HepG2 (cell line): ENCODE measurements at regions not wholly inside any gene's neighbourhood (a gene's known extent, or its start where the extent isn't known, plus 50 kb on each side); places are given as distances from the start of the nearest gene placed in this dataset.

Experiments used
- ATAC-seq: fragments of 200-7000 bp; cut with Tn5 transposase; 3 replicates; pipeline ENCODE4 v1.9.1; 2020; ENCODE audit warnings: mild to moderate bottlenecking, moderate library complexity
- BruUV-seq: library from RNA; stranded (reverse); fragments of 400-500 nt; replicated peaks from 2 replicates; lab custom pipeline; 2021; lab: Mats Ljungman, UMichigan
- CTCF ChIA-PET: fragments of 300-600 bp; formaldehyde crosslinking; extraction: SDS; loops from one replicate; lab custom pipeline; 2021; ENCODE audit warnings: low total read pairs, inconsistent platforms, low intra/inter-chr PET ratio; lab: Yijun Ruan, JAX
- POLR2A ChIA-PET: fragments of 350-600 bp; sonication (Branson Sonifier 250); formaldehyde crosslinking; loops from one replicate; lab custom pipeline; 2020; ENCODE audit warnings: antibody characterized with exemption, inconsistent platforms; lab: Yijun Ruan, JAX
- DNase-seq: peaks from one replicate; pipeline ENCODE4 v3.0.0-alpha.2; 2015; ENCODE audit warnings: low spot score
- FAIRE-seq: peaks from 3 replicates; lab custom pipeline; 2011; peaks lifted over from hg19 to GRCh38; lab: Jason Lieb, UNC
- H2AFZ ChIP-seq: one replicate; pipeline ENCODE4 v1.6.1; 2011; ENCODE audit warnings: low read length, inconsistent platforms
- H3K27ac ChIP-seq: fragments of 300-600 bp; 3 replicates; pipeline ENCODE4 v1.8.0; 2011; ENCODE audit warnings: mixed run types, mild to moderate bottlenecking, mixed read lengths, low read length, inconsistent platforms; ENCODE audit not compliant: insufficient read depth; ENCODE audit errors: extremely low read length
- H3K27me3 ChIP-seq, 2 experiments: fragments of 200-600 bp in 1 of 2; 2 replicates in 1 of 2; 3 replicates in 1 of 2; pipeline versions ENCODE4 v1.6.0 to v1.8.0; 2011; ENCODE audit warnings: low read length in 2 of 2, mild to moderate bottlenecking in 2 of 2, moderate library complexity in 2 of 2, inconsistent platforms in 1 of 2; ENCODE audit not compliant: insufficient read depth in 2 of 2, control insufficient read depth in 1 of 2
- H3K36me3 ChIP-seq, 2 experiments: fragments of 200-600 bp in 1 of 2; replicated peaks in 1 of 2; 2 replicates in 1 of 2; 3 replicates in 1 of 2; pipeline versions ENCODE4 v1.5.1 to v1.8.0; 2011; ENCODE audit warnings: low read length in 2 of 2, inconsistent platforms in 1 of 2; ENCODE audit not compliant: insufficient read depth in 2 of 2, control insufficient read depth in 1 of 2
- H3K4me1 ChIP-seq: 2 replicates; pipeline ENCODE4 v1.5.1; 2012; ENCODE audit warnings: low read length, inconsistent platforms; ENCODE audit not compliant: insufficient read depth
- H3K4me2 ChIP-seq: 2 replicates; pipeline ENCODE4 v1.6.0; 2011; ENCODE audit warnings: low read depth, low read length, inconsistent platforms
- H3K4me3 ChIP-seq, 3 experiments: fragments of 200-600 bp in 1 of 3; sonication (generic), shearing (Covaris generic) in 1 of 3; replicated peaks in 1 of 3; 2 replicates each; pipeline ENCODE4 v1.5.1; 2011 to 2016; ENCODE audit warnings: low read length in 3 of 3, inconsistent platforms in 2 of 3, low read depth in 2 of 3, mild to moderate bottlenecking in 2 of 3, control low read depth in 1 of 3, mixed read lengths in 1 of 3; ENCODE audit not compliant: insufficient read depth in 1 of 3
- H3K79me2 ChIP-seq: one replicate; pipeline ENCODE4 v1.6.1; 2011; ENCODE audit warnings: low read length, inconsistent platforms; ENCODE audit not compliant: insufficient read depth
- H3K9ac ChIP-seq: 2 replicates; pipeline ENCODE4 v1.6.0; 2011; ENCODE audit warnings: mild to moderate bottlenecking, low read depth, low read length, inconsistent platforms; ENCODE audit not compliant: insufficient read depth
- H3K9me3 ChIP-seq: 2 replicates; pipeline ENCODE4 v1.5.1; 2012; ENCODE audit warnings: mild to moderate bottlenecking, low read length
- H4K20me1 ChIP-seq: 2 replicates; pipeline ENCODE4 v1.6.0; 2011; ENCODE audit warnings: inconsistent platforms, mild to moderate bottlenecking, low read length, moderate library complexity; ENCODE audit not compliant: insufficient read depth
- DRAP1 ChIP-seq: IDR thresholded peaks from 2 replicates; pipeline ENCODE4 v1.6.1; 2016; ENCODE audit warnings: missing genetic modification reagents, missing compliant biosample characterization
- ELF3 ChIP-seq: IDR thresholded peaks from 2 replicates; pipeline ENCODE4 v1.6.1; 2016; ENCODE audit warnings: missing genetic modification reagents, missing compliant biosample characterization
- EZH2 ChIP-seq: conservative IDR thresholded peaks from 2 replicates; pipeline ENCODE4 v1.6.1; 2012; ENCODE audit warnings: mild to moderate bottlenecking, low read depth, low read length, moderate library complexity
- IRX3 ChIP-seq: sonication (generic); formaldehyde crosslinking; IDR thresholded peaks from 2 replicates; pipeline ENCODE4 v1.8.1; 2023; ENCODE audit warnings: mild to moderate bottlenecking, low read depth, missing genetic modification reagents, borderline replicate concordance
- NFIB ChIP-seq: sonication (generic); formaldehyde crosslinking; IDR thresholded peaks from 2 replicates; pipeline ENCODE4 v1.9.0; 2021; ENCODE audit warnings: missing genetic modification reagents, mild to moderate bottlenecking, borderline replicate concordance
- PHB2 ChIP-seq: fragments of 450-650 bp; IDR thresholded peaks from 2 replicates; pipeline ENCODE4 v1.6.1; 2018; ENCODE audit not compliant: partially characterized antibody
- ZBTB25 ChIP-seq: IDR thresholded peaks from 2 replicates; pipeline ENCODE4 v1.6.1; 2018; ENCODE audit warnings: missing genetic modification reagents
- ZBTB33 ChIP-seq: sonication (generic); formaldehyde crosslinking; IDR thresholded peaks from 2 replicates; pipeline ENCODE4 v1.4.0; 2020; ENCODE audit warnings: missing genetic modification reagents
- ZFP36L1 ChIP-seq: sonication (generic); formaldehyde crosslinking; IDR thresholded peaks from 2 replicates; pipeline ENCODE4 v1.8.0; 2022; ENCODE audit warnings: mild to moderate bottlenecking, missing genetic modification reagents, moderate library complexity
- ZFYVE20 ChIP-seq: sonication (generic); formaldehyde crosslinking; IDR thresholded peaks from 2 replicates; pipeline ENCODE4 v1.8.0; 2023; ENCODE audit warnings: low read depth, mild to moderate bottlenecking, moderate library complexity, missing genetic modification reagents, borderline replicate concordance
- ZKSCAN8 ChIP-seq: IDR thresholded peaks from 2 replicates; pipeline ENCODE4 v1.6.1; 2016; ENCODE audit warnings: borderline replicate concordance, missing genetic modification reagents, missing compliant biosample characterization
- ZNF281 ChIP-seq: sonication (generic); formaldehyde crosslinking; IDR thresholded peaks from 2 replicates; pipeline ENCODE4 v1.4.0; 2020; ENCODE audit warnings: missing genetic modification reagents, borderline replicate concordance
- ZNF382 ChIP-seq: sonication (generic); formaldehyde crosslinking; IDR thresholded peaks from 2 replicates; pipeline ENCODE4 v1.5.0; 2020; ENCODE audit warnings: missing genetic modification reagents, mild to moderate bottlenecking, borderline replicate concordance
- ZNF746 ChIP-seq: sonication (generic); formaldehyde crosslinking; IDR thresholded peaks from 2 replicates; pipeline ENCODE4 v1.8.0; 2022; ENCODE audit warnings: mild to moderate bottlenecking, missing genetic modification reagents
- WGBS: methylation state at CpG from one replicate; pipeline ENCODE4 v1.1.6; 2017; ENCODE audit warnings: low lambda C conversion rate; 5-methylcytosine and 5-hydroxymethylcytosine counted together
- in situ Hi-C: cut with HindIII; loops from 2 replicates; pipeline ENCODE4 v1.10.0; 2017; ENCODE audit warnings: low pct_unique_long_range_greater_than_20kb; ENCODE audit not compliant: extremely low pct_ligation_motif_present
- intact Hi-C: fragments of 100-400 bp; cut with micrococcal nuclease; formaldehyde crosslinking; loops from one replicate; pipeline ENCODE4 v1.10.0; 2022; ENCODE audit not compliant: unreplicated experiment

GRCh38 chr6:81531869-81532561 lies 220.5 kb downstream of the TENT5A start (continued):
- TF ChIP-seq ZNF281 (CRISPR knock-in tag), result no peak

GRCh38 chr6:81517455-81517854 lies 235.0 kb downstream of the TENT5A start:
- intact Hi-C loops (no loop called here), in situ Hi-C loops (no loop called here)
- Histone ChIP-seq H3K4me2 (no peak overlapping the region), H4K20me1 (no peaks in the 10 kb centered on the region), H3K9ac (no peak overlapping the region), H3K79me2 (no peaks in the 10 kb centered on the region), H3K4me3 (no peak overlapping the region), H3K36me3 (no peaks in the 10 kb centered on the region), H2AFZ (no peak overlapping the region), H3K4me1 (no peaks in the 10 kb centered on the region), H3K27me3 (no peaks in the 10 kb centered on the region; a peak in 1 of 5 replicates), H3K9me3 (no peaks in the 10 kb centered on the region), H3K27ac (no peak overlapping the region)
- FAIRE-seq, result no peak
- no TSS peak for BruUV-seq
- CTCF ChIA-PET, result no interaction called here
- POLR2A ChIA-PET, result no interaction called here
- no peak for TF ChIP-seq ZBTB33 (CRISPR knock-in tag)
- TF ChIP-seq ZFYVE20 (CRISPR knock-in tag), result no peak
- no peak for TF ChIP-seq NFIB (CRISPR knock-in tag)
- no peak for TF ChIP-seq DRAP1 (CRISPR knock-in tag)
- TF ChIP-seq ZNF382 (CRISPR knock-in tag), result no peak
- no peak for TF ChIP-seq ZKSCAN8 (CRISPR knock-in tag)
- no peak for TF ChIP-seq EZH2
- no peak for TF ChIP-seq PHB2
- TF ChIP-seq IRX3 (CRISPR knock-in tag), result no peak
- no peak for TF ChIP-seq ZBTB25 (CRISPR knock-in tag)
- TF ChIP-seq ZNF746 (CRISPR knock-in tag), result no peak
- no peak for TF ChIP-seq ELF3 (CRISPR knock-in tag)
- no peak for TF ChIP-seq ZFP36L1 (CRISPR knock-in tag)
- no peak for ATAC-seq
- DNase-seq, result no peak
- 0% methylated on average over 3 of the region's 3 CpGs for WGBS
